Motor neuron (in vitro differentiated cells): ENCODE measurements at regions not wholly inside any gene's neighbourhood (a gene's known extent, or its start where the extent isn't known, plus 50 kb on each side); places are given as distances from the start of the nearest gene placed in this dataset.

ENCODE experiments used
- ATAC-seq, 8 experiments: fragments of 200-7000 bp; cut with Tn5 transposase; replicated peaks in 6 of 8; 2 replicates each; pipeline ENCODE4 v1.8.0; 2021; ENCODE audit warnings: mild to moderate bottlenecking in 8 of 8, moderate library complexity in 8 of 8
- H3K27ac ChIP-seq, 2 donors: fragments of 250-450 bp; sonication (Bioruptor Pico); 2 replicates each; pipeline ENCODE4 v1.9.0; 2021; ENCODE audit warnings: antibody characterized with exemption in 2 of 2, mild to moderate bottlenecking in 2 of 2, moderate library complexity in 1 of 2
- H3K4me1 ChIP-seq, 2 donors: fragments of 250-450 bp; sonication (Bioruptor Pico); replicated peaks in 1 of 2; 2 replicates each; pipeline ENCODE4 v1.6.1; 2021; ENCODE audit warnings: antibody characterized with exemption in 2 of 2, mild to moderate bottlenecking in 2 of 2, moderate library complexity in 1 of 2
- H3K4me3 ChIP-seq, 5 donors: fragments of 250-450 bp; sonication (Bioruptor Pico); 2 replicates each; pipeline ENCODE4 v1.9.0; 2021; ENCODE audit warnings: antibody characterized with exemption in 5 of 5, mild to moderate bottlenecking in 5 of 5, moderate library complexity in 4 of 5
- WGBS, 10 experiments: fragments of 450-650 bp; shearing (Covaris generic); methylation state at CpG; one replicate each; pipeline ENCODE4 v1.0.0; 2022; 5-methylcytosine and 5-hydroxymethylcytosine counted together
- in situ Hi-C, 9 experiments: fragments of 400-800 bp; cut with MboI; loops; one replicate each; pipeline ENCODE4 v1.15.0; 2021; ENCODE audit warnings: low sequenced_read_pairs in 9 of 9, low pct_unique_long_range_greater_than_20kb in 2 of 9; ENCODE audit not compliant: unreplicated experiment in 9 of 9

- in situ Hi-C loops = loop anchor here in 1 of 9 experiments (25.0 kb wide), 1 partner anchor 283 kb away; no protein-coding TSS in a partner anchor
- 67 to 100% (median 83%) methylated on average over 1 to 3 of the region's 3 CpGs; no CpG with 5 or more reads in 3 of the 10 experiments for WGBS, 10 experiments
- peaks cover 3 to 16% of the 10 kb centered on the region in 2 donors for H3K4me1 ChIP-seq
- H3K4me3 ChIP-seq = no peak overlapping the region
- no peak overlapping the region for H3K27ac ChIP-seq
- no peak for ATAC-seq
These were observed 178.4 kb upstream of the SERP2 start for GRCh38 chr13:44195245-44195644.

GRCh38 chr13:44196196-44196751 is 177.3 kb upstream of the SERP2 start:
- in situ Hi-C loops = loop anchor here in 1 of 9 experiments (25.0 kb wide), 1 partner anchor 284 kb away; no protein-coding TSS in a partner anchor
- no peak for ATAC-seq
- Histone ChIP-seq H3K4me3 (no peak overlapping the region), H3K27ac (no peak overlapping the region), H3K4me1 (peaks cover 3 to 16% of the 10 kb centered on the region in 2 donors)
- 50 to 100% (median 100%) methylated on average over 1 of the region's 1 CpG; no CpG with 5 or more reads in 5 of the 10 experiments for WGBS, 10 experiments

- ATAC-seq = no peak
- in situ Hi-C loops = loop anchor here in 1 of 9 experiments (25.0 kb wide), 1 partner anchor 286 kb away; no protein-coding TSS in a partner anchor
- peaks cover 0 to 13% of the 10 kb centered on the region in 2 donors for H3K4me1 ChIP-seq
- H3K4me3 ChIP-seq = no peak overlapping the region
- H3K27ac ChIP-seq = no peak overlapping the region
- whole genome bisulfite sequencing, 10 experiments = 29 to 100% (median 79%) methylated on average over 1 of the region's 1 CpG; no CpG with 5 or more reads in 6 of the 10 experiments
These were observed 175.5 kb upstream of the SERP2 start for GRCh38 chr13:44197791-44198770.

- Histone ChIP-seq H3K4me3 (no peak overlapping the region), H3K27ac (no peak overlapping the region), H3K4me1 (peaks cover 0 to 6% of the 10 kb centered on the region in 2 donors)
- ATAC-seq = peak in 2 of 8 experiments; percentile 72 to 86
- in situ Hi-C loops = loop anchor here in 1 of 9 experiments (25.0 kb wide), 1 partner anchor 287 kb away; no protein-coding TSS in a partner anchor
- 69 to 90% (median 78%) methylated on average over 1 to 2 of the region's 3 CpGs; no CpG with 5 or more reads in 6 of the 10 experiments for WGBS, 10 experiments
These were observed 174.8 kb upstream of the SERP2 start for GRCh38 chr13:44198826-44199225.

GRCh38 chr13:44199627-44200207 is 173.9 kb upstream of the SERP2 start:
- Histone ChIP-seq H3K4me3 (no peak overlapping the region), H3K27ac (no peak overlapping the region), H3K4me1 (peaks cover 0 to 5% of the 10 kb centered on the region in 2 donors)
- ATAC-seq = peak in 1 of 8 experiments; percentile 13
- in situ Hi-C loops = loop anchor here in 1 of 9 experiments (25.0 kb wide), 1 partner anchor 287 kb away; no protein-coding TSS in a partner anchor
- 11 to 80% (median 76%) methylated on average over 1 to 2 of the region's 2 CpGs; no CpG with 5 or more reads in 5 of the 10 experiments for WGBS, 10 experiments

- in situ Hi-C loops = no loop called here
- ATAC-seq = no peak
- H3K4me1 ChIP-seq = peaks cover 14 to 18% of the 10 kb centered on the region in 2 donors
- H3K4me3 ChIP-seq = no peak overlapping the region
- H3K27ac ChIP-seq = no peak overlapping the region
- 0 to 100% (median 92%) methylated on average over 1 of the region's 3 CpGs; no CpG with 5 or more reads in 6 of the 10 experiments for WGBS, 10 experiments
These were observed 167.2 kb upstream of the SERP2 start for GRCh38 chr13:44206434-44206833.

GRCh38 chr13:44207476-44207875 is 166.1 kb upstream of the SERP2 start:
- peak in 2 of 8 experiments; percentile 20 to 48 for ATAC-seq
- Histone ChIP-seq H3K4me3 (no peak overlapping the region), H3K27ac (no peak overlapping the region), H3K4me1 (peaks cover 24 to 28% of the 10 kb centered on the region in 2 donors)
- in situ Hi-C loops = no loop called here
- whole genome bisulfite sequencing, 10 experiments = 100% methylated on average over 1 to 2 of the region's 2 CpGs; no CpG with 5 or more reads in 5 of the 10 experiments

GRCh38 chr13:44210525-44210924 is 163.1 kb upstream of the SERP2 start:
- ATAC-seq = no peak
- WGBS, 10 experiments = 20 to 100% (median 57%) methylated on average over 1 to 2 of the region's 2 CpGs; no CpG with 5 or more reads in 1 of the 10 experiments
- Histone ChIP-seq H3K4me3 (no peak overlapping the region), H3K4me1 (peaks cover 33 to 40% of the 10 kb centered on the region in 2 donors), H3K27ac (peak overlapping the region; percentile 62 to 83)
- in situ Hi-C loops = no loop called here

- in situ Hi-C loops = no loop called here
- Histone ChIP-seq H3K4me3 (no peak overlapping the region), H3K4me1 (peaks cover 33 to 40% of the 10 kb centered on the region in 2 donors), H3K27ac (peak overlapping the region; percentile 62 to 83)
- peak in 5 of 8 experiments; percentile 58 to 75 (median 69) for ATAC-seq
- 0 to 60% (median 35%) methylated on average over 1 to 4 of the region's 4 CpGs; no CpG with 5 or more reads in 2 of the 10 experiments for WGBS, 10 experiments
These were observed 162.3 kb upstream of the SERP2 start for GRCh38 chr13:44211286-44211685.

- Histone ChIP-seq H3K4me1 (peaks cover 33 to 40% of the 10 kb centered on the region in 2 donors), H3K27ac (peak overlapping the region; percentile 62 to 83), H3K4me3 (no peak overlapping the region)
- in situ Hi-C loops = no loop called here
- 13 to 92% (median 61%) methylated on average over 2 to 13 of the region's 14 CpGs for WGBS, 10 experiments
- peak in 5 of 8 experiments; percentile 62 to 86 (median 82) for ATAC-seq
These were observed 161.8 kb upstream of the SERP2 start for GRCh38 chr13:44211704-44212346.

GRCh38 chr13:44212633-44213396 is 160.8 kb upstream of the SERP2 start:
- H3K4me3 ChIP-seq = no peak overlapping the region
- in situ Hi-C loops = no loop called here
- peak overlapping the region; percentile 67 to 83 for H3K27ac ChIP-seq
- peaks cover 33 to 40% of the 10 kb centered on the region in 2 donors for H3K4me1 ChIP-seq
- 17 to 84% (median 48%) methylated on average over 1 to 6 of the region's 9 CpGs for WGBS, 10 experiments
- ATAC-seq = peak in 5 of 8 experiments; percentile 17 to 76 (median 70)
